Eye (tissue), 1 donor: ENCODE measurements at regions not wholly inside any gene's neighbourhood (a gene's known extent, or its start where the extent isn't known, plus 50 kb on each side); places are given as distances from the start of the nearest gene placed in this dataset.

Experiments
- DNase-seq: peaks from one replicate; pipeline ENCODE4 v3.0.0-alpha.2; 2015

DNA sequence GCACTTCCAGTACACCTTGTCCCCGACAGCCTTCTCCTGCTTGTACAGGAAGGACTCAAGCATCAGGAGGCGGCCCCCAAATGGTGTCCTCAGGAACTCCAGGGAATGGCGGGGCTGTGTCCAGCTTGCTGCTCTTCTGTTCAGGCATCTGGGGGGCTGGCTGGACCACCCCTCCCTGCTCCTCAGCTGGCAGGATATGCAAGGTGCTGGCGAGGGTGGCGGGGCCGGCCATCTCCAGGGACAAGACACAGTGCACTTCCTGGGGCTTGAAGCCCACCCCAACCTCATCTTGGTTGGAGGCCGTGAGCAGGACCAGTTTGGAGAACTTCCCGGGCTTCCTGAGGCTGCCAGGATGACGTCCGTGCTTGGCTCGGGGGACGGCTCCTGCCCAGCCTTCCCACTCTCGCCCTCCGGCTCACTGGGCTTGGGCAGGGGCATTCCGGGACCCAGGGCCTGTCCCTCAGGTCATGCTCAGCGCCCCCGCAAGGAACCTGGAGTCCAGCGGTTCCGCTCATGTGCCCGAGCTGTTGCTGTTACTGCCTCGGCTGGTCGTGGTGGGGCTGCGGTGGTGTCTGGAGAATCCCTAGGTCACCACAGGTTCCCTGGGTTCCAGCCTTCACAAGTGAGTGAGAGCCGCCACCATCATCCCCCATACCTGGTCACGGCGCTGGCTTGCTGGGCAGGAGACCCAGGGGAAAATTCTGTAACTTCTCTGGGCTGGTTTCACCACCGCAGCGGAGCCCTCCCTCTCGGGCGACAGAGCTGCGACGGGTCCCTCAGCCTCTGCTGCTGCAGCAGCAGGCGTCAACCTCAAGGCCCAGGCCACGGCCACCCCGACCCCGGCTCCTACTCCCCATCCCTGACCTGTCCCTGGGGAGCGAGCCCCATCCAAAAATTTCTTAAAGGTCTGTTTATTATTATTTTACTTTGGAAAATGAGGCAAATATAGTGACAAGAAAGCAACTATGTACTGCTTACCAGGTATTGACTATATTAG, 82.8 kb upstream of the FXR1 start:
- no peak for DNase-seq

DNA sequence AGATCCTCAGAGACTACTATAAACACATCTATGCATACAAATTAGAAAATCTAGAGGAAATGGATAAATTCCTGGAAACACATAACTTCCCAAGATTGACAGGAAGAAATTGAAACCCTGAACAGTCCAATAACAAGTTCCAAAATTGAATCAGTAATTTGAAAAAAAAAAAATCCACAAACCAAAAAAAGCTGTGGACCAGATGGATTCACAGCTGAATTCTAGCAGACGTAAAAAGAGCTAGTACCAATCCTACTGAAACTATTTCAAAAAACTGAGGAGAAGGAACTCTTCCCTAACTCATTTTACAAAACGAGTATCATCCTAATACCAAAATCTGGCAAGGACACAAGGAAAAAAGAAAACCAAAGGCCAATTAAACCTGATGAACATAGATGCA, 77.0 kb upstream of the FXR1 start:
- DNase-seq: no peak

DNA sequence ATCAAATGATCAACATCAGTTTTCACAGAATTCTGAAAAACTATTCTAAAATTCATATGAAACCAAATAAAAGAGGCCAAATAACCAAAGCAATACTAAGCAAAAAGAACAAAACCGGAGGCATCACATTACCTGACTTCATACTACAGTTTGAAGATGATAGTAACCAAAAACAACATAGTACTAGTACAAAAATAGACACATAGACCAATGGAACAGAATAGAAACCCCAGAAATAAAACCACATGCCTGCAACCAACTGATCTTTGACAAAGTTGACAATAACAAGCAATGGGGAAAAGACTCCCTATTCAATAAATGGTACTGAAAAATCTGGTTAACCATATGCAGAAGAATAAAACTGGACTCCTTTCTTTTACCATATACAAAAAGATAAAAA, 75.7 kb upstream of the FXR1 start:
- DNase-seq: no peak

DNA sequence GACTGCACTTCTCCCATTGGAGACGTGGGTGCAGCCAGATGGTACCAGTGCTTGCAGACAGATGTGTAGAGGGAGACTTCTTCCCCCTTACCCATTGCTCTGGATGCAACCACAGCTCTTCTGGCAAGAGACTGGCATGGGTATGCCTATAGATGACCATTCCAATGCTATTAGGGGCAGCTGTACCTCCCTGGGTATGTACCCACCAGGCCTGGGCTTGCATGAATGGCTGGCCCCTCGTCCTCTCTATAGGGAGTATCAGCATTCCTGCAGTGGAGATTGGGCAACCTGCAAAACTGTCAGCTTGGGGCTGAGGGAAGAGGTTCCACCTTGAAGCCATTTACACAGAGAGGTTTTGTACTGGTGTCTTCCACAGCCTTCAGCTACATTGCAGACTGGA, 57.6 kb upstream of the FXR1 start:
- DNase-seq: no peak

DNA sequence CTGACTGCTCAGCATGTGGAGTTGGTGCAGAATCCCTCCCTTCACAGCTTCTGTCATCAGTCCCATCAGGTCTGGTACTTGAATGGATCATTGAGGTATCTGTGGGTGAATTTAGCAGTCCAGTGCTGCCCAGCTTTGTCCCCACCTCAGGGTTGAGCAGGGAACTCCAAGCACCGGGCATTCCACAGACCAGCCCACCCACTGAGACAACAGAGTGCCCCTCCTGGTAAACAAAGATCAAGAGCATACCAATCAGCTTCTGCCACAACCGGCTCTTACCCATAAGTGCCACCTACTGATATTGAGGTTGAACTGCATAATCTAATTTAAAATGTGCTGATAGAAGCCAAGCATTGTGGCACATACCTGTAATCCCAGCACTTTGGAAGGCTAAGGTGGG, 57.1 kb upstream of the FXR1 start:
- peak; percentile 8 for DNase-seq

DNA sequence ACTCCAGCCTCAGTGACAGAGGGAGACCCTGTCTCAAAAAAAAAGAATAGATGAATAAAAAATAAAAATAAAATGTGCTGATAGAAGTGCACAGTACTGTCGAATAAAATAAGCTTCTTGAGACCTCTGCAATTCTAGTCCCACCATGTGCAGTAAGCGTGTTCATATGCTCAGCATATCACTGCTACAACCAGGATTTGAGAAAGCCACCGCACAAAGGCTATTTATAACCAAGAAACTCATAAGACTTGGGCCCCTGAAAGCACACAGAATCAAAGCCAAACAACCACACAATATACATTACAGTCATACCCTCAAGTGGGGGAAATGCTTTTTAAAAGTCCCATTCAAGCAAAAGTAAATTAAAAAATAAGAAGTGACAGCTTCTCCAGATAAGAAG, 56.5 kb upstream of the FXR1 start:
- no peak for DNase-seq

DNA sequence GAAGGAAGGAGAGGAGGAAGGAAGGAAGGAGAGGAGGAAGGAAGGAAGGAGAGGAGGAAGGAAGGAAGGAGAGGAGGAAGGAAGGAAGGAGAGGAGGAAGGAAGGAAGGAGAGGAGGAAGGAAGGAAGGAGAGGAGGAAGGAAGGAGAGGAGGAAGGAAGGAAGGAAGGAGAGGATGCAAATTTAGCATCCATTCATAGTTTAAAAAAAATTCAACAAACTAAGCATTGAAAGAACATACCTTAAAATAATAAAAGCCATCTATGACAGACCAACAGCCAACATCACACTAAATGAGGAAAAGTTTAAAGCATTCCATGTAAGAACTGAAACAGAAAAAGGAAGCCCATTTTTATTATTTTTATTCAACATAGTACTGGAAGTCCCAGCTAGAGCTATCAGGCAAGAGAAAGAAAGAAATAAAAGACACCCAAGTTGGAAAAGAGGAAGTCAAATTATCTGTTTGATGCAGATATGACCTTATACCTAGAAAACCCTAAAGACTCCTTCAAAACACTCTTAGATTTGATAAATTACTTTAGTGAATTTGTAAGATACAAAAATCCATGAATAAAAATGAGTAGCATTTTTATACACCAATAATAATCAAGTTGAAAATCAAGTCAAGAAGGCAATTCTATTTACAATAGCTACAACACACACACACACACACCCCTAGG, 52.2 kb upstream of the FXR1 start:
- no peak for DNase-seq
